IPS-20b (cell line): ENCODE measurements at regions not wholly inside any gene's neighbourhood (a gene's known extent, or its start where the extent isn't known, plus 50 kb on each side); places are given as distances from the start of the nearest gene placed in this dataset.
"Not testable (repeated sequence)": the region's sequence is repeated elsewhere in the genome, so short reads cannot be mapped to it uniquely, and the experiment has no call there.

Source experiments
- H3K27ac ChIP-seq: one replicate; pipeline ENCODE4 v1.5.1; 2013; ENCODE audit warnings: low read length
- H3K27me3 ChIP-seq: 2 replicates; pipeline ENCODE4 v1.6.1; 2013; ENCODE audit warnings: mild to moderate bottlenecking, low read length, inconsistent platforms; ENCODE audit not compliant: insufficient read depth
- H3K36me3 ChIP-seq: 2 replicates; pipeline ENCODE4 v1.6.1; 2013; ENCODE audit warnings: low read depth, mild to moderate bottlenecking, inconsistent platforms, low read length, moderate library complexity; ENCODE audit not compliant: insufficient read depth
- H3K4me1 ChIP-seq: 2 replicates; pipeline ENCODE4 v1.6.1; 2013; ENCODE audit warnings: mild to moderate bottlenecking, control low read depth, inconsistent platforms, low read length, moderate library complexity; ENCODE audit not compliant: insufficient read depth
- H3K4me3 ChIP-seq: 2 replicates; pipeline ENCODE4 v1.5.1; 2013; ENCODE audit warnings: mild to moderate bottlenecking, low read length, inconsistent platforms
- H3K9ac ChIP-seq: 2 replicates; pipeline ENCODE4 v1.6.1; 2013; ENCODE audit warnings: low read depth, mild to moderate bottlenecking, inconsistent platforms, low read length, moderate library complexity
- H3K9me3 ChIP-seq: 2 replicates; pipeline ENCODE4 v1.6.1; 2013; ENCODE audit warnings: mild to moderate bottlenecking, low read depth, low read length, inconsistent platforms; ENCODE audit not compliant: insufficient read depth

GRCh38 chr10:44571701-44572100 lies 186.8 kb upstream of the CXCL12 start:
- Histone ChIP-seq H3K9me3 (no peaks in the 10 kb centered on the region), H3K27me3 (no peaks in the 10 kb centered on the region), H3K36me3 (no peaks in the 10 kb centered on the region), H3K4me3 (no peak overlapping the region), H3K27ac (no peak overlapping the region), H3K9ac (no peak overlapping the region), H3K4me1 (no peaks in the 10 kb centered on the region)

DNA sequence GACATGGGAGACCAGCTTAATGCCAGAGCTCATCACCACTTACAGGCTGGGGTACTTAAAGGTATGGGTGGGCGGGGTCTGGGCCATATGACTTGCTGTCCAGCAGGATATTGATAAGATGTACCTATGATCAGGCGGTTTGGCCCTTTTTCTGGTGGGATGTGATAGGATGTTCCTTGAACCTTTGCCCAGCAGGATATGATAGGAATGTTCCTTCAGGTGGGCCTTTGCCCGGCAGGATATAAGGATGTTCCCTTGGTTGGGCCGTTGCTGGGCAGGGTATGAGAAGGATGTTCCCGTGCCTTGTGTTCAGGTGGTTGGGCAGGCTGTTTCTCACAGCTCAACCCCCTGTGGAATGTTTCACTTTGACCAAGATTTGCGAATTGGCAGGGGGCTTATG lies 187.2 kb upstream of the CXCL12 start:
- H3K9me3 ChIP-seq, result no peaks in the 10 kb centered on the region
- no peaks in the 10 kb centered on the region for H3K27me3 ChIP-seq
- H3K9ac ChIP-seq, result no peak overlapping the region
- no peak overlapping the region for H3K4me3 ChIP-seq
- H3K4me1 ChIP-seq, result no peaks in the 10 kb centered on the region
- H3K36me3 ChIP-seq, result no peaks in the 10 kb centered on the region
- no peak overlapping the region for H3K27ac ChIP-seq

GRCh38 chr10:44573821-44574220 lies 188.9 kb upstream of the CXCL12 start:
- Histone ChIP-seq H3K27me3 (no peaks in the 10 kb centered on the region), H3K4me3 (no peak overlapping the region), H3K9me3 (no peaks in the 10 kb centered on the region)

DNA sequence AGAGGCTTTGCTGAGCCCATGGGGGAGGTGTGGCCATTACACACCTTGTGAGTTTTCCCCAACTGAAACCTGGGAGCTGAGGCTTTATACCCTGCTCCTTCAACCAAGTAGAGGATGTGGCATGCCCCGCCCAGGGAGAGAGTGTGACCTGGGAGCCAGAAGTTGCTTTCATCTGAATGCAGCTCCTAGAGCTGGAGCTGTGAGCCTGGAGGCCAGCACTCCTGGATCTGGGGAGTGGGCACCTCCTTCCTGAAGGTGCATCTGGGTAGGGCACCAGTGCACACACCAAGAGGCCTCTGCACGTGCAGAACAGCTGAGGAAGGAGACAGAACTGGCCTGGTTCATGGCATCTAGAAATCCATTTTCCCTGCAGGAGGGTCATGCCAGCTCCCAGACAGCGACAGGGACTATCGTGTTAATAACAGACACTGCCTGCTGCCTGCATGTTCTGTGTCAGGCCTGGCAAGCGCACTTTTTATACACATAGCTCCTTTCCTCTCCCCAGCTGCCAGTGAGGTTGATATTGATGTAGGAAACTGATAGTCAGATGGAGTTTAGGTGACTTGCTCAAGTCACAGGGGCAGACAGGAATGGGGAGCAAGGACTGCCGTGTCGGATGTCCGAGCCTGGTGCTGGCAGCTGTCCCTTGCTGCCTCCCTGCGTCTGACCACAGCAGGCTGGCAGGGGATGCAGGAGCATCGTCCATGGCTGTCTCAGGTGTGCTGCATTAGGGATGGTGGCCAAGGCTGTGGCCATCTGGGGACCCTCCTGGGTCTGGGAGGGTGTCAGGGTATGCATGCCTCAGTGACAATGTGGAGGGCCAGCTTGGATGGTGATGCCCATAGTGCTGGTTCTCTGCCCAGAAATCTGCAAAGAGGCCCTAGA lies 189.9 kb upstream of the CXCL12 start:
- no peaks in the 10 kb centered on the region for H3K4me1 ChIP-seq
- H3K27ac ChIP-seq, result no peak overlapping the region
- no peaks in the 10 kb centered on the region for H3K27me3 ChIP-seq
- H3K9ac ChIP-seq, result no peak overlapping the region
- no peaks in the 10 kb centered on the region for H3K36me3 ChIP-seq
- H3K9me3 ChIP-seq, result no peaks in the 10 kb centered on the region
- H3K4me3 ChIP-seq, result no peak overlapping the region

More at GRCh38 chr10:44573821-44574220, 188.9 kb upstream of the CXCL12 start:
- no peak overlapping the region for H3K9ac ChIP-seq
- no peaks in the 10 kb centered on the region for H3K36me3 ChIP-seq
- H3K27ac ChIP-seq, result no peak overlapping the region
- no peaks in the 10 kb centered on the region for H3K4me1 ChIP-seq

GRCh38 chr10:44575601-44576380 lies 190.9 kb upstream of the CXCL12 start:
- H3K9me3 ChIP-seq, result no peaks in the 10 kb centered on the region
- no peak overlapping the region for H3K4me3 ChIP-seq
- H3K27ac ChIP-seq, result no peak overlapping the region
- H3K4me1 ChIP-seq, result no peaks in the 10 kb centered on the region
- H3K9ac ChIP-seq, result no peak overlapping the region
- H3K27me3 ChIP-seq, result no peaks in the 10 kb centered on the region
- no peaks in the 10 kb centered on the region for H3K36me3 ChIP-seq

DNA sequence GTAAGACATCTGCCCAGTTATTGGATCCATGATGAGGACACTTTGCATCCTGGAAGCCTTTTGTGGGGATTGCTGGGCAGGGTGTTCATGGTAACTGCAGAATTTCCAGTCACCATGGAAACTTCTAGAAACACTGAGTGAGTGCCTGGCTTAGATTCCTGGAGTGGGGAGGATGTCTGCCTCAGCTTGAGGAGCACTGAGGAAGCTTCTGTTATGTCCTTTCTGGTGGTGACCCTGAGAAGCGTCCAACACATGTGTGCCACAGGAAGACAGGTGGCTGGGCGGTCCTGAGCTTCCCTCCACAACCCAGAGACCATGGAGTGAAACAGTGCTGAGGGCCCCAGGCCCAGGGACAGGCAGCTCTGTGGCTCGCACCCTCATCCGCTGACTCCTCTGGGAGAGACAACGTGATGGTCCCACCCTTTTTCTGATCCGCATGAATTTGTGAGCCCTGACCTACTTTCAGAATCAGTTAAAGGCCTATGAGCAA lies 191.8 kb upstream of the CXCL12 start:
- no peak overlapping the region for H3K27ac ChIP-seq
- H3K36me3 ChIP-seq, result no peaks in the 10 kb centered on the region
- no peak overlapping the region for H3K4me3 ChIP-seq
- H3K9me3 ChIP-seq, result no peaks in the 10 kb centered on the region
- no peaks in the 10 kb centered on the region for H3K27me3 ChIP-seq
- H3K9ac ChIP-seq, result no peak overlapping the region
- no peaks in the 10 kb centered on the region for H3K4me1 ChIP-seq

DNA sequence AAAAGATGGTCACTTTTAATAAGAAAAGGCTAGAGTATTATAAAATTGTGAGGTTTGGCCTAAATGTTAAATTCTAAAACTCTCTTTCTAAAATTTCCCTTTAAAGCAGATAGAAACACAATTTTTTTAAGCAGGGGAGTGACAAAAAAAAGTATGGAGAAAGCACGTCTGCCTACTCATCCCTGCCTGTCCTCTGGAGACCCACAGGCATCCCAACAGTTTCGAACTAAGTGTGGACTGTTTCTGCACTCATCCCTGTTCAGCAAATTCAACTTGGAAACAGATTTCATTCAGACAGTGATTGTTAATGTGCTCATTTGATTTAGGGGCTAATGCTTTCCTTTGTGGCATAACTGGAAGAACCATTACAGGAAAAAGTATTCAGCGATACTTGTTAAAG lies 192.6 kb upstream of the CXCL12 start:
- Histone ChIP-seq H3K4me1 (no peaks in the 10 kb centered on the region), H3K27me3 (no peaks in the 10 kb centered on the region), H3K36me3 (no peaks in the 10 kb centered on the region), H3K27ac (no peak overlapping the region), H3K9me3 (no peaks in the 10 kb centered on the region), H3K4me3 (no peak overlapping the region), H3K9ac (no peak overlapping the region)

- Histone ChIP-seq H3K36me3 (no peaks in the 10 kb centered on the region), H3K4me1 (no peaks in the 10 kb centered on the region), H3K27ac (no peak overlapping the region), H3K9me3 (no peaks in the 10 kb centered on the region), H3K4me3 (no peak overlapping the region), H3K27me3 (no peaks in the 10 kb centered on the region), H3K9ac (no peak overlapping the region)
These were observed 193.4 kb upstream of the CXCL12 start for GRCh38 chr10:44578271-44578670.

GRCh38 chr10:44578963-44579362 lies 194.1 kb upstream of the CXCL12 start:
- not testable (repeated sequence) for H3K9ac ChIP-seq, H3K27ac ChIP-seq, H3K36me3 ChIP-seq, H3K4me3 ChIP-seq, H3K9me3 ChIP-seq, H3K4me1 ChIP-seq, H3K27me3 ChIP-seq

DNA sequence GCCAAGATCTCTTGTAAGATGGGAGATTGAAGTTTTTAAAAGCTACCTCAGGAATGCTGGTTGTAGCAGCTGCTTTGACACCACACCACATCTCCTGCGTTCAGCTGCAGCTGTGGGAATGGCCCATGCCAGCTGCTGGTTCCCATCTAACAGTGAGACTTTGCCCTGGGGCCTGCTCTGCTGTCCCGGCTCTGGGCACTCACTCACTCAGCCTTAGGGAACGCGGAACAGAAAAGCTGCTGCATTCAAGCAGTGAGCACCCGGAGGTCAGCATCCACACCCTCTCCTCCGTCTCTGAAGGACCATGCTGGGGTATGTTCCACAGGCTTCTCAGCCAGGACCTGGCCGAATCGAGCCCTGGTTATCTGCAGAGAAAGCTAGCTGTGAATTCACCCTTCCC lies 197.1 kb upstream of the CXCL12 start:
- Histone ChIP-seq H3K9ac (no peak overlapping the region), H3K9me3 (no peaks in the 10 kb centered on the region), H3K36me3 (no peaks in the 10 kb centered on the region), H3K27me3 (no peaks in the 10 kb centered on the region), H3K4me1 (no peaks in the 10 kb centered on the region), H3K4me3 (no peak overlapping the region), H3K27ac (no peak overlapping the region)

DNA sequence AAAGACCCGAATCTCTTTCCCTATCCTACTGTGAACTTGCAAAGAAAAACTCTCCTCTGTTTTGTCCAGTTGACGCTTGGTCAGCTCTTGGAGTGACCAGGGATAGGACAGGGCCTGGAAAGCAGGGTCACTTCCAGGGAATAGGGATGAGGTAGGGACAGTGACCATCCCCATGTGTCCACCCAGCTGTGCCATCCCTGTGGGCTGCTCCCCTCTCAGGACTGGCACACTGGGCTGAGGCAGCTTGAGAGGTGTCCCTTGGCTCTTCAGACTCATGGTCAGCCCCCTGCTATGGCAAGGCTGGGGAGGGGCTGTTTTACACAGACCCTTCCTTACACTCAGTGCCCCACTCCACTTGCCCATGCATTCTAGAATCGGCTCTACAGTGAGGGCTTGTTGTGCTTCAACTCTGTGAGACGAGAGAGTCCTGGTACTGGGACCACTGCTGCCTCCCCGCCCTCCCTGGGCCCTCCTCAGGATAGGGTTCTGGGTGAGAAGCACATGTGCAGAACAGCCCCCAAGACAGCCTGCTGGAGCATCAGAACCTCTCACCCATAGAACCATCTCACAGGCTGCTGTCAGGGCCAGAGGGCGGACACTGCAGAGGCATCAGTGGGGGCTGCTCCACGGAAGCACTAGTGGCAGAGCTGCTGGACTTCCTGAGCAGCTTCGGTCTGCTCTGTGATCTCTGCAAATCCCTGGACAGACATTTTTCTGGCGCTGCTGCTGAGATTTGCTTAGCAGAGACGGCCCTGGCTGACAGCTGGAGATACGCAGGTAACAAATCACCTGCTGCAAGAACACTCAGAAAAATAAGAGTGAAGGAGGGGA lies 202.8 kb upstream of the CXCL12 start:
- Histone ChIP-seq H3K4me3 (no peak overlapping the region), H3K27me3 (no peaks in the 10 kb centered on the region), H3K27ac (no peak overlapping the region), H3K4me1 (no peaks in the 10 kb centered on the region), H3K9ac (no peak overlapping the region), H3K36me3 (no peaks in the 10 kb centered on the region), H3K9me3 (no peaks in the 10 kb centered on the region)
